ENCODE measurements at regions not wholly inside any gene's neighbourhood (a gene's known extent, or its start where the extent isn't known, plus 50 kb on each side); places are given as distances from the start of the nearest gene placed in this dataset.
A peak's percentile ranks its signal among the peaks of the same experiment; 100 is the strongest.

GRCh38 chr1:93815366-93816110 is 63.5 kb downstream of the DNTTIP2 start:
- TF ChIP-seq CTCF (IDR thresholded peaks at IDR 0.05): no peak
- no peak overlapping the region for H3K4me3 ChIP-seq
- no peak overlapping the region for H3K27ac ChIP-seq
- H3K27me3 ChIP-seq: no peaks in the 10 kb centered on the region
- DNase-seq (ENCODE audit: low spot score in 2 of 2): peak in 1 of 2 donors; percentile 27
- no peaks in the 10 kb centered on the region for H3K36me3 ChIP-seq
- intact Hi-C loops (cut with DNase I): no loop called here
- peaks cover 0 to 11% of the 10 kb centered on the region in 2 donors for H3K4me1 ChIP-seq
- H3K9me3 ChIP-seq: no peaks in the 10 kb centered on the region

DNA sequence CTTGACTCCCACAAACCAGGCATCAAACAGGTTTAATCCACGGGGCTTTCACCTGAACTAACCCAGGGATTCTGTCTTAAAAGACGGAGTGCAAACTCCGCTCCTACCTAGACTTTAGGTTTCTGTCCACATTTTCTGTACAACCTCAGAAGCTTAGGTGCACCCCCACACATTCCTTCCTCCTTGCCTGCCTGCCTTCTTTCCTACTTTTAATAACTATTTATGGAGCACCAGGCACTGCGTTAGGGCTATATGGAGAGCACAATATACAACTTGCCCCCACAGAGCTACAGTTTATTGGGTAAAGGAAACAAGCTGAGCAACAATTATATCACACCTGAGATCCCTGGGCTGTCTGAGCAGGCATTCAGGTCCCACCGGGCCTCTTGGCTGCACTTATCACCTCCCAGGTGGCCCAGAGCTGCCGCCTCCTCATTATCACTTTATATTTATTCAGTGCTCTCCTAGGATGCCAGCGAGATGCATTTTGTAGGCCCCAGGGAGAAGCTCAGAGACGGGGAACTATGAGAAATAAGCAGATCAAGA is 64.1 kb downstream of the DNTTIP2 start:
- intact Hi-C loops (cut with DNase I): loop anchor here (1.0 to 5.0 kb wide), 2 partner anchors 123 to 186 kb away; no protein-coding TSS in a partner anchor
- TF ChIP-seq CTCF (IDR thresholded peaks at IDR 0.05): no peak
- H3K27me3 ChIP-seq: no peaks in the 10 kb centered on the region
- H3K4me1 ChIP-seq: peaks cover 0 to 11% of the 10 kb centered on the region in 2 donors
- no peak overlapping the region for H3K4me3 ChIP-seq
- H3K27ac ChIP-seq: no peak overlapping the region
- H3K9me3 ChIP-seq: no peaks in the 10 kb centered on the region
- peak in 1 of 2 donors; percentile 44 for DNase-seq (ENCODE audit: low spot score in 2 of 2)
- no peaks in the 10 kb centered on the region for H3K36me3 ChIP-seq

- Histone ChIP-seq H3K4me1 (peaks cover 0 to 11% of the 10 kb centered on the region in 2 donors), H3K4me3 (no peak overlapping the region), H3K27me3 (no peaks in the 10 kb centered on the region), H3K27ac (no peak overlapping the region), H3K36me3 (no peaks in the 10 kb centered on the region), H3K9me3 (no peaks in the 10 kb centered on the region)
- TF ChIP-seq CTCF (IDR thresholded peaks at IDR 0.05): peak; percentile 95 to 96 (median 95)
- peak in 1 of 2 donors; percentile 82 for DNase-seq (ENCODE audit: low spot score in 2 of 2)
- intact Hi-C loops (cut with DNase I): loop anchor here (1.0 to 5.0 kb wide), 2 partner anchors 122 to 185 kb away; no protein-coding TSS in a partner anchor
Measured at GRCh38 chr1:93814059-93814794, 64.8 kb downstream of the DNTTIP2 start.

GRCh38 chr1:93813076-93813475 is 65.9 kb downstream of the DNTTIP2 start:
- intact Hi-C loops (cut with DNase I): loop anchor here (2.0 to 5.0 kb wide), 2 partner anchors 121 to 372 kb away; no protein-coding TSS in a partner anchor
- Histone ChIP-seq H3K36me3 (no peaks in the 10 kb centered on the region), H3K4me1 (peaks cover 0 to 11% of the 10 kb centered on the region in 2 donors), H3K9me3 (peaks cover 0 to 5% of the 10 kb centered on the region in 2 donors), H3K27me3 (no peaks in the 10 kb centered on the region), H3K4me3 (no peak overlapping the region), H3K27ac (no peak overlapping the region)
- no peak for TF ChIP-seq CTCF (IDR thresholded peaks at IDR 0.05)
- no peak for DNase-seq (ENCODE audit: low spot score in 2 of 2)

DNA sequence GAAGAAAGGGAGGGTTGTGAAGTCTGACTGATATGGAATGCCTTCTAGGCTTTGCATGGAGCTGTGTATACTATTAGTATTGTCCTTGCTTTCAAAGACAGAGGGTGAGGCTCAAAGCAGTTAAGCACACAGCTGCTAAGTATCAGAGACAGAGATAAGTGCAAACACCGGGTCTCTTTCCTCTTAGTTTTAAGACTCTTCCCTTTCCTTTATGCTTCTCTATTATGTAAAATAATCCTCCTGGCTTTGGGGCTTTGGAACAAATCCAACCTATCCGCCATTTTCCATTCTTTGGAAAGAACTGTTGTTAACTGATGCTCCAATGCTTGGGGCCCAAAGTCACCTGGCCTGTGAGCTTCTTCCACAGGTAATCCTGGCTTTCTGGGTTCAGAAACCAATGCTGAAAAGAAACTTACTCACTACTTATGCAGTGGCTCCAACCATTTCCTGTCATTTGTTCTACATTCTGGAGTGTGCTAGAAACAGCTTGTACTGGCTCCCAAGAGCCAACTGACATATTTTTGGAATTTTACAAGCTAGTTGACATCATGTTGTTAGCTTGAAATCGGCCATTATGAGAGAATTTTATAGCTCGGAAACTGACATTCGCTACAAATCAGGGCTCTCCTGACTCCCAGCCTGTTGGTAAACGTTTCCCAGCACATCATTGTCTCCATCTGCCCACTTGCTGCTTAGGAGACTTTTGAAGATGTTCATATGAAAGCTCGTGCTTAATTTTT is 67.5 kb downstream of the DNTTIP2 start:
- no peak for TF ChIP-seq CTCF (IDR thresholded peaks at IDR 0.05)
- Histone ChIP-seq H3K27me3 (no peaks in the 10 kb centered on the region), H3K27ac (peak overlapping the region; percentile 69 to 70)

More for the DNA sequence above, 67.5 kb downstream of the DNTTIP2 start:
- intact Hi-C loops (cut with DNase I): loop anchor here (2.0 to 5.0 kb wide), 2 partner anchors 119 to 371 kb away; no protein-coding TSS in a partner anchor
- peaks cover 0 to 11% of the 10 kb centered on the region in 2 donors for H3K4me1 ChIP-seq
- H3K9me3 ChIP-seq: peaks cover 0 to 9% of the 10 kb centered on the region in 2 donors
- H3K36me3 ChIP-seq: no peaks in the 10 kb centered on the region
- DNase-seq (ENCODE audit: low spot score in 2 of 2): peak in 1 of 2 donors; percentile 37
- H3K4me3 ChIP-seq: no peak overlapping the region

Measured in ascending aorta (tissue), 2 donors.